IMR-90 (cell line): ENCODE measurements at regions not wholly inside any gene's neighbourhood (a gene's known extent, or its start where the extent isn't known, plus 50 kb on each side); places are given as distances from the start of the nearest gene placed in this dataset.

Source experiments
- ATAC-seq: fragments of 200-7000 bp; cut with Tn5 transposase; 2 replicates; pipeline ENCODE4 v1.9.1; 2020; ENCODE audit warnings: low read depth, mild to moderate bottlenecking, moderate library complexity
- BruUV-seq: library from RNA; stranded (reverse); fragments of 400-500 nt; replicated peaks from 2 replicates; lab custom pipeline; 2021; lab: Mats Ljungman, UMichigan
- CTCF ChIA-PET: fragments of 300-600 bp; formaldehyde crosslinking; extraction: SDS; loops from one replicate; lab custom pipeline; 2021; ENCODE audit warnings: antibody characterized with exemption; lab: Yijun Ruan, JAX
- POLR2A ChIA-PET: fragments of 300-600 bp; sonication (Branson Sonifier 250); formaldehyde crosslinking; loops from one replicate; lab custom pipeline; 2022; ENCODE audit warnings: antibody characterized with exemption; ENCODE audit not compliant: unreplicated experiment; lab: Charles Lee
- DNase-seq: peaks from one replicate; pipeline ENCODE4 v3.0.0; 2013
- H2AFZ ChIP-seq: replicated peaks from 2 replicates; pipeline ENCODE3; 2013; ENCODE audit warnings: low read length, mild to moderate bottlenecking; ENCODE audit not compliant: poor library complexity
- H2AK5ac ChIP-seq: 2 replicates; pipeline ENCODE4 v1.6.1; 2013; ENCODE audit warnings: low read depth, low read length, inconsistent platforms
- H2AK9ac ChIP-seq: replicated peaks from 2 replicates; pipeline ENCODE3; 2013; ENCODE audit warnings: mild to moderate bottlenecking, low read depth, low read length, moderate library complexity; ENCODE audit not compliant: poor library complexity
- H2BK120ac ChIP-seq: 2 replicates; pipeline ENCODE4 v1.6.1; 2013; ENCODE audit warnings: low read depth, low read length, inconsistent platforms
- H2BK15ac ChIP-seq: 3 replicates; pipeline ENCODE4 v1.6.1; 2013; ENCODE audit warnings: low read depth, low read length, inconsistent platforms
- H2BK20ac ChIP-seq: 2 replicates; pipeline ENCODE4 v1.6.1; 2013; ENCODE audit warnings: low read depth, mild to moderate bottlenecking, inconsistent platforms, low read length, moderate library complexity
- H2BK5ac ChIP-seq: 2 replicates; pipeline ENCODE4 v1.6.1; 2013; ENCODE audit warnings: mild to moderate bottlenecking, low read depth, low read length, inconsistent platforms; ENCODE audit not compliant: poor library complexity, severe bottlenecking
- H3K14ac ChIP-seq: replicated peaks from 2 replicates; pipeline ENCODE4 v1.6.1; 2013; ENCODE audit warnings: low read depth, low read length, inconsistent platforms
- H3K18ac ChIP-seq: 2 replicates; pipeline ENCODE4 v1.6.1; 2013; ENCODE audit warnings: low read depth, low read length, control low read depth
- H3K23ac ChIP-seq: 2 replicates; pipeline ENCODE4 v1.6.1; 2013; ENCODE audit warnings: low read depth, low read length, inconsistent platforms
- H3K27ac ChIP-seq: 2 replicates; pipeline ENCODE4 v1.5.1; 2013; ENCODE audit warnings: mild to moderate bottlenecking, control low read depth, low read length; ENCODE audit not compliant: insufficient read depth
- H3K27me3 ChIP-seq: 2 replicates; pipeline ENCODE4 v1.6.1; 2013; ENCODE audit warnings: low read length; ENCODE audit not compliant: control insufficient read depth, insufficient read depth
- H3K36me3 ChIP-seq: 2 replicates; pipeline ENCODE4 v1.6.1; 2013; ENCODE audit warnings: low read length, mixed read lengths; ENCODE audit not compliant: control insufficient read depth, insufficient read depth
- H3K4ac ChIP-seq: 2 replicates; pipeline ENCODE4 v1.6.1; 2013; ENCODE audit warnings: low read depth, low read length, inconsistent platforms
- H3K4me1 ChIP-seq: 2 replicates; pipeline ENCODE4 v1.6.1; 2013; ENCODE audit warnings: low read length, mixed read lengths; ENCODE audit not compliant: control insufficient read depth, insufficient read depth
- H3K4me2 ChIP-seq: 2 replicates; pipeline ENCODE4 v1.6.1; 2013; ENCODE audit warnings: low read depth, mild to moderate bottlenecking, control low read depth, low read length, moderate library complexity
- H3K4me3 ChIP-seq: 2 replicates; pipeline ENCODE4 v1.5.1; 2013; ENCODE audit warnings: low read depth, mild to moderate bottlenecking, control low read depth, low read length, moderate library complexity; ENCODE audit not compliant: insufficient read depth
- H3K56ac ChIP-seq: 2 replicates; pipeline ENCODE4 v1.6.1; 2013; ENCODE audit warnings: low read length, inconsistent platforms; ENCODE audit not compliant: insufficient read depth; ENCODE audit errors: extremely low read depth
- H3K79me1 ChIP-seq, 2 experiments: 2 replicates each; pipeline ENCODE4 v1.6.1; 2013; ENCODE audit warnings: low read length in 2 of 2, inconsistent platforms in 1 of 2, low read depth in 1 of 2
- H3K9ac ChIP-seq: 2 replicates; pipeline ENCODE4 v1.6.1; 2013; ENCODE audit warnings: low read depth, low read length, control low read depth
- H3K9me1 ChIP-seq: 2 replicates; pipeline ENCODE4 v1.6.1; 2013; ENCODE audit warnings: low read length, inconsistent platforms; ENCODE audit not compliant: insufficient read depth
- H3K9me3 ChIP-seq: 2 replicates; pipeline ENCODE4 v1.6.1; 2013; ENCODE audit warnings: low read length; ENCODE audit not compliant: control insufficient read depth, insufficient read depth
- H4K20me1 ChIP-seq: 2 replicates; pipeline ENCODE4 v1.6.1; 2013; ENCODE audit warnings: low read length, inconsistent platforms; ENCODE audit not compliant: insufficient read depth
- H4K5ac ChIP-seq: 2 replicates; pipeline ENCODE4 v1.6.1; 2013; ENCODE audit warnings: mild to moderate bottlenecking, low read depth, low read length, control low read depth
- H4K8ac ChIP-seq, 2 experiments: 2 replicates each; pipeline ENCODE4 v1.6.1; 2013; ENCODE audit warnings: low read depth in 2 of 2, low read length in 2 of 2, control low read depth in 1 of 2, inconsistent platforms in 1 of 2
- H4K91ac ChIP-seq: 2 replicates; pipeline ENCODE4 v1.6.1; 2013; ENCODE audit warnings: low read depth, low read length, inconsistent platforms; ENCODE audit not compliant: insufficient read depth
- BHLHE40 ChIP-seq: fragments of 150-350 bp; IDR thresholded peaks from 2 replicates; pipeline ENCODE4 v1.6.1; 2016; ENCODE audit warnings: mild to moderate bottlenecking, low read depth, low read length
- CHD1 ChIP-seq: IDR thresholded peaks from 2 replicates; pipeline ENCODE4 v1.6.1; 2012; ENCODE audit warnings: low read depth, low read length, improper control_type of control experiment
- FOS ChIP-seq: fragments of 150-350 bp; IDR thresholded peaks from 2 replicates; pipeline ENCODE4 v1.6.1; 2016; ENCODE audit warnings: low read depth, low read length
- MAZ ChIP-seq: IDR thresholded peaks from 2 replicates; pipeline ENCODE4 v1.6.1; 2012; ENCODE audit warnings: low read depth, mild to moderate bottlenecking, low read length, improper control_type of control experiment, moderate library complexity, borderline replicate concordance
- MXI1 ChIP-seq: IDR thresholded peaks from 2 replicates; pipeline ENCODE4 v1.6.1; 2012; ENCODE audit warnings: low read depth, mild to moderate bottlenecking, low read length, moderate library complexity, borderline replicate concordance
- NFE2L2 ChIP-seq: fragments of 150-350 bp; IDR thresholded peaks from 2 replicates; pipeline ENCODE4 v1.6.1; 2016; ENCODE audit warnings: low read depth, mild to moderate bottlenecking, low read length
- POLR2A ChIP-seq: IDR thresholded peaks from 2 replicates; pipeline ENCODE4 v1.6.1; 2012; ENCODE audit warnings: mild to moderate bottlenecking, low read depth, low read length
- RAD21 ChIP-seq: IDR thresholded peaks from 2 replicates; pipeline ENCODE4 v1.6.1; 2012; ENCODE audit warnings: low read length, improper control_type of control experiment
- RCOR1 ChIP-seq: IDR thresholded peaks from 2 replicates; pipeline ENCODE4 v1.6.1; 2012; ENCODE audit warnings: mild to moderate bottlenecking, low read length, improper control_type of control experiment; ENCODE audit not compliant: insufficient replicate concordance
- RFX5 ChIP-seq: IDR thresholded peaks from 2 replicates; pipeline ENCODE4 v1.8.0; 2012; ENCODE audit warnings: low read depth, mild to moderate bottlenecking, low read length, moderate library complexity
- SMC3 ChIP-seq: fragments of 150-350 bp; IDR thresholded peaks from 2 replicates; pipeline ENCODE4 v1.6.1; 2016; ENCODE audit warnings: low read depth, mild to moderate bottlenecking, antibody characterized with exemption, low read length, moderate library complexity
- WGBS, 2 experiments: methylation state at CpG; one replicate each; pipeline versions ENCODE4 v1.1.5 to v1.1.7; 2013; ENCODE audit warnings: missing lambda C conversion rate in 2 of 2; ENCODE audit not compliant: insufficient read length in 1 of 2; ENCODE audit errors: extremely low coverage in 2 of 2; 5-methylcytosine and 5-hydroxymethylcytosine counted together
- dilution Hi-C: fragments of 300-500 bp; cut with HindIII; formaldehyde crosslinking; loops from one replicate; pipeline ENCODE4 v1.14.3; 2018; ENCODE audit warnings: low sequenced_read_pairs; ENCODE audit not compliant: unreplicated experiment
- in situ Hi-C: fragments of 300-500 bp; cut with MboI; formaldehyde crosslinking; loops from 3 replicates; pipeline ENCODE4 v1.14.3; 2019; ENCODE audit warnings: low sequenced_read_pairs, inconsistent platforms, mixed read lengths
- intact Hi-C: fragments of 100-400 bp; cut with micrococcal nuclease; formaldehyde crosslinking; loops from 2 replicates; pipeline ENCODE4 v1.10.0; 2022
- TF ChIP-seq, protein P1 (sequence below): conservative IDR thresholded peaks from 2 replicates; pipeline ENCODE4 v1.5.1; 2012; ENCODE audit warnings: mild to moderate bottlenecking, low read depth, low read length, improper control_type of control experiment
- TF ChIP-seq, protein P2 (sequence below): fragments of 150-350 bp; IDR thresholded peaks from 2 replicates; pipeline ENCODE4 v1.6.1; 2017; ENCODE audit warnings: mild to moderate bottlenecking, antibody characterized with exemption, low read length, low read depth
- TF ChIP-seq, protein P3 (sequence below): fragments of 150-350 bp; IDR thresholded peaks from 2 replicates; pipeline ENCODE4 v1.6.1; 2016; ENCODE audit warnings: low read depth, mild to moderate bottlenecking, low read length, moderate library complexity, borderline replicate concordance

DNA sequence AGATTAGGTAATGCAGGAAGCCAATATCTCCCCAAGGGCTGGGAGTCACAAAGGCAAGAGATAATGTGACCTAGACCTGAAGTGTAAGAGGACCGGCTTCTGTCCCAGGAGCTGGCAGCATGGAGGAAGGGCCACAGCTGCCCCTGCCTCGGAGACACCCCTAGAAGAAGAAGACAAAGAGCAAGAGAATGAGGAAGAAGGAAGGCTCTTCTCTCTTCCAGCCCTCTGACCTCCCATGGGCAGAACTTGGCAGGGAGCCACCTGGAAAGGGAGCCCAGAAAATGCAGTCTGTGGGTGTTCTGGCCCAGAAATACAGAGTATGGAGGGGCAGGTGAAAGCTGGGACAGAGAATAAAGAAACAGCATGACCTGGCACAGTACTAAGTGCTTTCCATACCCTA is 151.0 kb downstream of the C5orf15 start:
- no peak for DNase-seq
- Histone ChIP-seq H4K5ac (no peak overlapping the region), H3K4me2 (no peak overlapping the region), H3K56ac (no peak overlapping the region), H2BK5ac (no peak overlapping the region), H2AFZ (no peak overlapping the region), H3K9me3 (no peaks in the 10 kb centered on the region), H3K27me3 (peaks cover 30% of the 10 kb centered on the region), H3K4me3 (no peak overlapping the region), H3K14ac (no peak overlapping the region), H4K8ac (no peak overlapping the region), H3K9me1 (no peaks in the 10 kb centered on the region), H3K23ac (no peak overlapping the region), H2BK120ac (no peak overlapping the region), H2AK5ac (no peak overlapping the region), H2BK15ac (no peak overlapping the region), H3K36me3 (no peaks in the 10 kb centered on the region), H3K9ac (no peak overlapping the region), H3K4ac (no peak overlapping the region), H3K27ac (no peak overlapping the region), H3K18ac (no peak overlapping the region), H4K91ac (no peak overlapping the region), H3K79me1 (no peaks in the 10 kb centered on the region), H3K4me1 (no peaks in the 10 kb centered on the region), H4K20me1 (no peaks in the 10 kb centered on the region), H2BK20ac (no peak overlapping the region), H2AK9ac (no peak overlapping the region)
- BruUV-seq: no TSS peak
- CTCF ChIA-PET: no interaction called here
- POLR2A ChIA-PET: no interaction called here
- TF ChIP-seq, protein P1, sequence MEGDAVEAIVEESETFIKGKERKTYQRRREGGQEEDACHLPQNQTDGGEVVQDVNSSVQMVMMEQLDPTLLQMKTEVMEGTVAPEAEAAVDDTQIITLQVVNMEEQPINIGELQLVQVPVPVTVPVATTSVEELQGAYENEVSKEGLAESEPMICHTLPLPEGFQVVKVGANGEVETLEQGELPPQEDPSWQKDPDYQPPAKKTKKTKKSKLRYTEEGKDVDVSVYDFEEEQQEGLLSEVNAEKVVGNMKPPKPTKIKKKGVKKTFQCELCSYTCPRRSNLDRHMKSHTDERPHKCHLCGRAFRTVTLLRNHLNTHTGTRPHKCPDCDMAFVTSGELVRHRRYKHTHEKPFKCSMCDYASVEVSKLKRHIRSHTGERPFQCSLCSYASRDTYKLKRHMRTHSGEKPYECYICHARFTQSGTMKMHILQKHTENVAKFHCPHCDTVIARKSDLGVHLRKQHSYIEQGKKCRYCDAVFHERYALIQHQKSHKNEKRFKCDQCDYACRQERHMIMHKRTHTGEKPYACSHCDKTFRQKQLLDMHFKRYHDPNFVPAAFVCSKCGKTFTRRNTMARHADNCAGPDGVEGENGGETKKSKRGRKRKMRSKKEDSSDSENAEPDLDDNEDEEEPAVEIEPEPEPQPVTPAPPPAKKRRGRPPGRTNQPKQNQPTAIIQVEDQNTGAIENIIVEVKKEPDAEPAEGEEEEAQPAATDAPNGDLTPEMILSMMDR: no peak
- TF ChIP-seq FOS: no peak
- TF ChIP-seq, protein P2, sequence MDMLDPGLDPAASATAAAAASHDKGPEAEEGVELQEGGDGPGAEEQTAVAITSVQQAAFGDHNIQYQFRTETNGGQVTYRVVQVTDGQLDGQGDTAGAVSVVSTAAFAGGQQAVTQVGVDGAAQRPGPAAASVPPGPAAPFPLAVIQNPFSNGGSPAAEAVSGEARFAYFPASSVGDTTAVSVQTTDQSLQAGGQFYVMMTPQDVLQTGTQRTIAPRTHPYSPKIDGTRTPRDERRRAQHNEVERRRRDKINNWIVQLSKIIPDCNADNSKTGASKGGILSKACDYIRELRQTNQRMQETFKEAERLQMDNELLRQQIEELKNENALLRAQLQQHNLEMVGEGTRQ: no peak
- TF ChIP-seq RCOR1: no peak
- no peak for TF ChIP-seq RAD21
- no peak for TF ChIP-seq BHLHE40
- no peak for TF ChIP-seq POLR2A
- TF ChIP-seq MAZ: no peak
- no peak for TF ChIP-seq SMC3
- TF ChIP-seq CHD1: no peak
- TF ChIP-seq NFE2L2: no peak
- no peak for TF ChIP-seq MXI1
- no peak for TF ChIP-seq RFX5
- TF ChIP-seq, protein P3, sequence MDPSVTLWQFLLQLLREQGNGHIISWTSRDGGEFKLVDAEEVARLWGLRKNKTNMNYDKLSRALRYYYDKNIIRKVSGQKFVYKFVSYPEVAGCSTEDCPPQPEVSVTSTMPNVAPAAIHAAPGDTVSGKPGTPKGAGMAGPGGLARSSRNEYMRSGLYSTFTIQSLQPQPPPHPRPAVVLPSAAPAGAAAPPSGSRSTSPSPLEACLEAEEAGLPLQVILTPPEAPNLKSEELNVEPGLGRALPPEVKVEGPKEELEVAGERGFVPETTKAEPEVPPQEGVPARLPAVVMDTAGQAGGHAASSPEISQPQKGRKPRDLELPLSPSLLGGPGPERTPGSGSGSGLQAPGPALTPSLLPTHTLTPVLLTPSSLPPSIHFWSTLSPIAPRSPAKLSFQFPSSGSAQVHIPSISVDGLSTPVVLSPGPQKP: no peak
- dilution Hi-C loops (no loop called here), in situ Hi-C loops (no loop called here), intact Hi-C loops (no loop called here)
- ATAC-seq: no peak
- WGBS, 2 experiments: no CpG with 5 or more reads among the region's 2 CpGs
